Endothelial cell of umbilical vein (primary cell): ENCODE measurements at regions not wholly inside any gene's neighbourhood (a gene's known extent, or its start where the extent isn't known, plus 50 kb on each side); places are given as distances from the start of the nearest gene placed in this dataset.

ENCODE experiments used
- BruUV-seq: library from RNA; stranded (reverse); fragments of 400-500 nt; replicated peaks from 2 replicates; lab custom pipeline; 2021; lab: Mats Ljungman, UMichigan
- CTCF ChIA-PET: fragments of 300-600, 350-600 bp; sonication (Branson Sonifier 250); formaldehyde crosslinking; loops from one replicate; lab custom pipeline; 2021; ENCODE audit warnings: antibody characterized with exemption, inconsistent platforms; lab: Charles Lee
- POLR2A ChIA-PET: fragments of 300-600, 350-600 bp; sonication (Branson Sonifier 250); formaldehyde crosslinking; loops from one replicate; lab custom pipeline; 2021; ENCODE audit warnings: antibody characterized with exemption, inconsistent platforms; lab: Charles Lee
- DNase-seq: peaks from one replicate; pipeline ENCODE4 v3.0.0-alpha.2; 2011; ENCODE audit warnings: low read depth, low spot score
- FAIRE-seq: peaks from 2 replicates; lab custom pipeline; 2011; peaks lifted over from hg19 to GRCh38; lab: Jason Lieb, UNC
- H2AFZ ChIP-seq: 2 replicates; pipeline ENCODE4 v1.6.0; 2012; ENCODE audit warnings: low read depth, low read length, control low read depth, inconsistent platforms
- H3K27ac ChIP-seq: 2 replicates; pipeline ENCODE4 v1.5.1; 2011; ENCODE audit warnings: low read depth, mild to moderate bottlenecking, control low read depth, low read length, moderate library complexity; ENCODE audit not compliant: insufficient read depth
- H3K27me3 ChIP-seq, 2 experiments: 2 replicates each; pipeline versions ENCODE4 v1.6.0 to v1.6.1; 2011; ENCODE audit warnings: low read length in 2 of 2, mixed read lengths in 1 of 2; ENCODE audit not compliant: control insufficient read depth in 2 of 2, insufficient read depth in 2 of 2
- H3K36me3 ChIP-seq, 2 experiments: 2 replicates in 1 of 2; 3 replicates in 1 of 2; pipeline ENCODE4 v1.5.1; 2011; ENCODE audit warnings: low read length in 2 of 2, mild to moderate bottlenecking in 1 of 2, moderate library complexity in 1 of 2; ENCODE audit not compliant: control insufficient read depth in 2 of 2, insufficient read depth in 2 of 2; ENCODE audit errors: extremely low read depth in 1 of 2
- H3K4me1 ChIP-seq: 3 replicates; pipeline ENCODE4 v1.5.1; 2011; ENCODE audit warnings: mild to moderate bottlenecking, low read length; ENCODE audit not compliant: control insufficient read depth, insufficient read depth; ENCODE audit errors: extremely low read depth
- H3K4me2 ChIP-seq: 2 replicates; pipeline ENCODE4 v1.6.1; 2011; ENCODE audit warnings: low read length, control low read depth, mixed read lengths; ENCODE audit not compliant: insufficient read depth
- H3K4me3 ChIP-seq, 3 experiments: fragments of 200-600 bp in 1 of 3; sonication (generic), shearing (Covaris generic) in 1 of 3; replicated peaks in 1 of 3; 2 replicates each; pipeline ENCODE4 v1.5.1; 2011 to 2016; ENCODE audit warnings: control low read depth in 3 of 3, low read length in 3 of 3, mild to moderate bottlenecking in 2 of 3, inconsistent platforms in 1 of 3, low read depth in 1 of 3, moderate library complexity in 1 of 3; ENCODE audit not compliant: insufficient read depth in 1 of 3
- H3K79me2 ChIP-seq: 2 replicates; pipeline ENCODE4 v1.6.0; 2012; ENCODE audit warnings: low read length, inconsistent platforms; ENCODE audit not compliant: control insufficient read depth, insufficient read depth
- H3K9ac ChIP-seq: replicated peaks from 2 replicates; pipeline ENCODE3; 2011; ENCODE audit warnings: low read length, control low read depth; ENCODE audit not compliant: insufficient read depth; ENCODE audit errors: extremely low read depth
- H3K9me1 ChIP-seq: replicated peaks from 3 replicates; pipeline ENCODE4 v1.6.0; 2011; ENCODE audit warnings: mild to moderate bottlenecking, low read length; ENCODE audit not compliant: control insufficient read depth, insufficient read depth; ENCODE audit errors: extremely low read depth
- H3K9me3 ChIP-seq: replicated peaks from 2 replicates; pipeline ENCODE4 v1.5.1; 2012; ENCODE audit warnings: low read length, inconsistent platforms; ENCODE audit not compliant: control insufficient read depth, insufficient read depth
- H4K20me1 ChIP-seq: replicated peaks from 2 replicates; pipeline ENCODE3; 2011; ENCODE audit warnings: mild to moderate bottlenecking, low read length; ENCODE audit not compliant: control insufficient read depth, insufficient read depth; ENCODE audit errors: extremely low read depth
- EZH2 ChIP-seq: IDR thresholded peaks from 2 replicates; pipeline ENCODE4 v1.6.1; 2012; ENCODE audit warnings: borderline replicate concordance, low read depth, mild to moderate bottlenecking, moderate library complexity, low read length, inconsistent platforms; ENCODE audit not compliant: severe bottlenecking
- FOS ChIP-seq: IDR thresholded peaks from 2 replicates; pipeline ENCODE4 v1.6.1; 2011; ENCODE audit warnings: mild to moderate bottlenecking, low read length, moderate library complexity, borderline replicate concordance; ENCODE audit not compliant: insufficient read depth
- GATA2 ChIP-seq: IDR thresholded peaks from 2 replicates; pipeline ENCODE4 v1.7.0; 2011; ENCODE audit warnings: low read depth, mild to moderate bottlenecking, moderate library complexity, mixed read lengths, low read length; ENCODE audit not compliant: insufficient read length, insufficient read depth
- JUN ChIP-seq: IDR thresholded peaks from 2 replicates; pipeline ENCODE4 v1.6.1; 2011; ENCODE audit warnings: borderline replicate concordance, low read depth; ENCODE audit not compliant: insufficient read length, insufficient read depth
- MYC ChIP-seq: IDR thresholded peaks from one replicate; pipeline ENCODE4 v1.6.1; 2011; ENCODE audit warnings: mild to moderate bottlenecking, low read depth, low read length
- POLR2A ChIP-seq: IDR thresholded peaks from 2 replicates; pipeline ENCODE4 v1.6.1; 2012; ENCODE audit warnings: low read depth, mild to moderate bottlenecking, control low read depth, low read length
- POLR2AphosphoS5 ChIP-seq: IDR thresholded peaks from 2 replicates; pipeline ENCODE4 v1.6.1; 2012; ENCODE audit warnings: low read depth, mild to moderate bottlenecking, control low read depth, low read length, moderate library complexity; ENCODE audit not compliant: insufficient read depth
- dilution Hi-C: fragments of 300-500 bp; cut with MboI; formaldehyde crosslinking; loops from one replicate; pipeline ENCODE4 v1.15.0; 2019; ENCODE audit warnings: low sequenced_read_pairs; ENCODE audit not compliant: extremely low pct_ligation_motif_present
- intact Hi-C: fragments of 100-400 bp; cut with micrococcal nuclease; formaldehyde crosslinking; loops from one replicate; pipeline ENCODE4 v1.10.0; 2022
- TF ChIP-seq, protein P1 (sequence below): IDR thresholded peaks from 2 replicates; pipeline ENCODE4 v1.6.1; 2011; ENCODE audit not compliant: insufficient read depth, insufficient read length
- TF ChIP-seq, protein P2 (sequence below), 2 donors: IDR thresholded peaks; 1 replicate in 1 of 2; 2 replicates in 1 of 2; pipeline ENCODE4 v1.5.1; 2011; ENCODE audit warnings: low read length in 2 of 2, mild to moderate bottlenecking in 2 of 2, moderate library complexity in 2 of 2, control low read depth in 1 of 2, inconsistent platforms in 1 of 2, low read depth in 1 of 2; ENCODE audit not compliant: insufficient read depth in 1 of 2; ENCODE audit errors: extremely low read depth in 1 of 2

DNA sequence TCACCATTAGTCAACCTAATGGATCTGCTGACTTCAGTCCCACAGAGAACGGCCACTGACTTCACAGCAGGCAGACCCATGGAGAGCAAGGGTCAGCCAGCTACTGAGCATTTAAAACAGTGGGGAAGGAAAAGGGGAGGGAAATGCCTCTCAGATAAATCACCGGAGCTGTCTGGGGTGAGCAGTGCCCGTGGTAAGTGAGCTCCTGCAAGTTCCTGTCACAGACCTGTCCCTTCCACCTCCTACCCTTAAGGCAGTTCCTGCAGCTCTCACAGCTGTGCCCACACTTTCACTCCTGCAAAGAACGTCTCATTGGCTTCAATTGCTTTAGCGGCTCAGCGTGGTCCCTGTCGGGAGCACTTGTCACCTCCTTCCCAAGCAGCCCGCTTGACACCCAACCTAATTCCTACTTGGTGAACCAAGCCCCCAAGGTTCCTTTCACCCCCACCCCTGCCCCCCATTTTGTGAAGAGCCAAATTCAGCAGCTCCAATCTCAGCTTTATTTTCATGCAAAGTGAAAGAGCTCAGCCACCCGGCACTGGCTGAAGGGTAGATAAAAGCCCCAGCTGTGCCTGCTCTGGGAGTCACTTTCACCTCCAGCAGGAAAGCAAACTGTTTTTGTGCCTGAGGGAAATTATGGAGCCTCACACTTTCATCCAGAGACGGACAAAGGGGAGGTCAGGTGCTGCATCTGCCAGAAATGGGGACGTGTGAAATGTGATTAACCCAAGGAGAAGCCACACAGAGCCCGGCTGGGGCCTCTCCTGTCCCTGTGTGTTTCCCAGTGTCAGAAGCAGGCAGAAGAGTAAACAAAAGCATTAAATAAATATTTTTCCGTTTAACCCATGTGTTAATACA lies 306.2 kb downstream of the TTLL7 start:
- Histone ChIP-seq H3K9me1 (no peaks in the 10 kb centered on the region), H3K79me2 (no peaks in the 10 kb centered on the region), H3K9me3 (no peaks in the 10 kb centered on the region), H3K4me3 (peak overlapping the region; percentile 7 to 23 (median 19)), H3K4me1 (peaks cover 11% of the 10 kb centered on the region), H4K20me1 (no peaks in the 10 kb centered on the region), H3K4me2 (peak overlapping the region; percentile 41), H3K27me3 (peaks cover 0 to 3% of the 10 kb centered on the region in 2 experiments), H3K36me3 (no peaks in the 10 kb centered on the region), H2AFZ (peak overlapping the region; percentile 65), H3K9ac (no peak overlapping the region), H3K27ac (no peak overlapping the region)
- ChIA-PET POLR2A (no interaction called here), CTCF (interaction anchor here (0.6 kb wide), 2 partner anchors 23 to 870 kb away, joined by 3 read pairs; no protein-coding TSS in a partner anchor)
- no TSS peak for BruUV-seq
- FAIRE-seq (peak; percentile 81), DNase-seq (peak; percentile 24)
- dilution Hi-C loops (no loop called here), intact Hi-C loops (no loop called here)
- TF ChIP-seq MYC (no peak), POLR2AphosphoS5 (no peak), JUN (no peak), POLR2A (no peak), EZH2 (no peak), GATA2 (no peak), FOS (no peak)
- TF ChIP-seq, protein P1, sequence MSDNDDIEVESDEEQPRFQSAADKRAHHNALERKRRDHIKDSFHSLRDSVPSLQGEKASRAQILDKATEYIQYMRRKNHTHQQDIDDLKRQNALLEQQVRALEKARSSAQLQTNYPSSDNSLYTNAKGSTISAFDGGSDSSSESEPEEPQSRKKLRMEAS = no peak
- TF ChIP-seq, protein P2, sequence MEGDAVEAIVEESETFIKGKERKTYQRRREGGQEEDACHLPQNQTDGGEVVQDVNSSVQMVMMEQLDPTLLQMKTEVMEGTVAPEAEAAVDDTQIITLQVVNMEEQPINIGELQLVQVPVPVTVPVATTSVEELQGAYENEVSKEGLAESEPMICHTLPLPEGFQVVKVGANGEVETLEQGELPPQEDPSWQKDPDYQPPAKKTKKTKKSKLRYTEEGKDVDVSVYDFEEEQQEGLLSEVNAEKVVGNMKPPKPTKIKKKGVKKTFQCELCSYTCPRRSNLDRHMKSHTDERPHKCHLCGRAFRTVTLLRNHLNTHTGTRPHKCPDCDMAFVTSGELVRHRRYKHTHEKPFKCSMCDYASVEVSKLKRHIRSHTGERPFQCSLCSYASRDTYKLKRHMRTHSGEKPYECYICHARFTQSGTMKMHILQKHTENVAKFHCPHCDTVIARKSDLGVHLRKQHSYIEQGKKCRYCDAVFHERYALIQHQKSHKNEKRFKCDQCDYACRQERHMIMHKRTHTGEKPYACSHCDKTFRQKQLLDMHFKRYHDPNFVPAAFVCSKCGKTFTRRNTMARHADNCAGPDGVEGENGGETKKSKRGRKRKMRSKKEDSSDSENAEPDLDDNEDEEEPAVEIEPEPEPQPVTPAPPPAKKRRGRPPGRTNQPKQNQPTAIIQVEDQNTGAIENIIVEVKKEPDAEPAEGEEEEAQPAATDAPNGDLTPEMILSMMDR (IDR thresholded peaks at IDR 0.05; ENCODE audit: extremely low read depth in 1 of 2, insufficient read depth in 1 of 2, low read depth in 1 of 2, low read length in 2 of 2) = no peak
